ENCODE measurements at regions not wholly inside any gene's neighbourhood (a gene's known extent, or its start where the extent isn't known, plus 50 kb on each side); places are given as distances from the start of the nearest gene placed in this dataset.

- TF ChIP-seq CSRNP3 (CRISPR knock-in tag; IDR thresholded peaks at IDR 0.05) (no peak), SNAI2 (CRISPR knock-in tag; IDR thresholded peaks at IDR 0.05) (no peak), RARB (CRISPR knock-in tag; IDR thresholded peaks at IDR 0.05) (no peak), CREB5 (CRISPR knock-in tag; IDR thresholded peaks at IDR 0.05; ENCODE audit: low read depth) (no peak), ZNF70 (CRISPR knock-in tag; IDR thresholded peaks at IDR 0.05) (no peak), ISL1 (CRISPR knock-in tag; IDR thresholded peaks at IDR 0.05) (no peak), ZFP30 (CRISPR knock-in tag; IDR thresholded peaks at IDR 0.05) (no peak)
Measured at GRCh38 chr13:73325723-73326558, 267.1 kb downstream of the KLF5 start.
